ENCODE measurements at regions not wholly inside any gene's neighbourhood (a gene's known extent, or its start where the extent isn't known, plus 50 kb on each side); places are given as distances from the start of the nearest gene placed in this dataset.

GRCh38 chr4:103361926-103362325 lies 163.8 kb upstream of the CENPE start:
- TF ChIP-seq CTCF (optimal IDR thresholded peaks at IDR 0.05 in 1 of 3, IDR thresholded peaks at IDR 0.05 in 1 of 3, conservative IDR thresholded peaks at IDR 0.05 in 1 of 3; ENCODE audit: extremely low read depth in 1 of 3, insufficient read depth in 2 of 3, low read length in 3 of 3) (no peak), EZH2 (IDR thresholded peaks at IDR 0.05; ENCODE audit: low read length) (no peak)
